OCI-LY7 (cell line): ENCODE measurements at regions not wholly inside any gene's neighbourhood (a gene's known extent, or its start where the extent isn't known, plus 50 kb on each side); places are given as distances from the start of the nearest gene placed in this dataset.

Experiments used
- BruUV-seq: library from RNA; stranded (reverse); fragments of 400-500 nt; replicated peaks from 2 replicates; lab custom pipeline; 2021; lab: Mats Ljungman, UMichigan
- CTCF ChIA-PET: fragments of 300-600 bp; sonication (Branson Sonifier 250); formaldehyde crosslinking; loops from one replicate; lab custom pipeline; 2022; ENCODE audit warnings: antibody characterized with exemption; ENCODE audit not compliant: unreplicated experiment; lab: Charles Lee
- POLR2A ChIA-PET: fragments of 300-600 bp; sonication (Branson Sonifier 250); formaldehyde crosslinking; loops from one replicate; lab custom pipeline; 2022; ENCODE audit warnings: antibody characterized with exemption; lab: Charles Lee
- DNase-seq: peaks from one replicate; pipeline ENCODE4 v3.0.0-alpha.2; 2015; ENCODE audit warnings: low spot score
- H2AFZ ChIP-seq: fragments of 200-600 bp; sonication (generic), shearing (Covaris generic); 2 replicates; pipeline ENCODE4 v1.6.1; 2014; ENCODE audit warnings: mild to moderate bottlenecking, antibody characterized with exemption, low read length, moderate library complexity
- H3K27ac ChIP-seq: fragments of 200-600 bp; sonication (generic); 2 replicates; pipeline ENCODE4 v1.5.1; 2014; ENCODE audit warnings: mixed run types, low read depth, mild to moderate bottlenecking, moderate library complexity, low read length, inconsistent platforms; ENCODE audit not compliant: poor library complexity, severe bottlenecking
- H3K36me3 ChIP-seq: fragments of 200-600 bp; sonication (generic); 2 replicates; pipeline ENCODE4 v1.6.1; 2014; ENCODE audit warnings: mild to moderate bottlenecking, antibody characterized with exemption, low read length, moderate library complexity, mixed read lengths; ENCODE audit not compliant: insufficient read depth
- H3K4me1 ChIP-seq: fragments of 200-600 bp; sonication (generic); 2 replicates; pipeline ENCODE4 v1.5.1; 2014; ENCODE audit warnings: mild to moderate bottlenecking, low read length; ENCODE audit not compliant: insufficient read depth, poor library complexity, severe bottlenecking
- H3K4me2 ChIP-seq: fragments of 200-600 bp; sonication (generic); 2 replicates; pipeline ENCODE4 v1.6.1; 2014; ENCODE audit warnings: mild to moderate bottlenecking, low read length
- H3K4me3 ChIP-seq: fragments of 200-600 bp; sonication (generic); 2 replicates; pipeline ENCODE4 v1.5.1; 2014; ENCODE audit warnings: mild to moderate bottlenecking, low read depth, low read length; ENCODE audit not compliant: poor library complexity, severe bottlenecking
- H3K79me2 ChIP-seq: fragments of 200-600 bp; sonication (generic); 2 replicates; pipeline ENCODE4 v1.6.1; 2016; ENCODE audit warnings: low read depth, mild to moderate bottlenecking, low read length, moderate library complexity, mixed read lengths; ENCODE audit not compliant: insufficient read depth
- H3K9me2 ChIP-seq: fragments of 200-600 bp; sonication (generic); 2 replicates; pipeline ENCODE4 v1.6.1; 2016; ENCODE audit warnings: mild to moderate bottlenecking, low read length, mixed read lengths; ENCODE audit not compliant: insufficient read depth
- H3K9me3 ChIP-seq: fragments of 200-600 bp; sonication (generic); 2 replicates; pipeline ENCODE4 v1.6.1; 2014; ENCODE audit warnings: mild to moderate bottlenecking, mixed run types, low read length, mixed read lengths
- H4K20me1 ChIP-seq: fragments of 200-600 bp; sonication (generic); 2 replicates; pipeline ENCODE4 v1.6.1; 2014; ENCODE audit warnings: mild to moderate bottlenecking, antibody characterized with exemption, low read length, moderate library complexity, mixed read lengths; ENCODE audit not compliant: insufficient read depth
- EZH2phosphoT487 ChIP-seq: fragments of 200-600 bp; sonication (generic); IDR thresholded peaks from 2 replicates; pipeline ENCODE4 v1.6.1; 2018; ENCODE audit warnings: low read depth, borderline replicate concordance, mild to moderate bottlenecking, mixed run types, antibody characterized with exemption, low read length, moderate library complexity, mixed read lengths
- intact Hi-C: fragments of 100-400 bp; cut with micrococcal nuclease; formaldehyde crosslinking; loops from one replicate; pipeline ENCODE4 v1.10.0; 2022; ENCODE audit not compliant: unreplicated experiment
- TF ChIP-seq, protein P1 (sequence below): fragments of 200-600 bp; sonication (generic); conservative IDR thresholded peaks from 2 replicates; pipeline ENCODE4 v1.5.1; 2014; ENCODE audit warnings: mild to moderate bottlenecking, antibody characterized with exemption, low read length, moderate library complexity, mixed read lengths

DNA sequence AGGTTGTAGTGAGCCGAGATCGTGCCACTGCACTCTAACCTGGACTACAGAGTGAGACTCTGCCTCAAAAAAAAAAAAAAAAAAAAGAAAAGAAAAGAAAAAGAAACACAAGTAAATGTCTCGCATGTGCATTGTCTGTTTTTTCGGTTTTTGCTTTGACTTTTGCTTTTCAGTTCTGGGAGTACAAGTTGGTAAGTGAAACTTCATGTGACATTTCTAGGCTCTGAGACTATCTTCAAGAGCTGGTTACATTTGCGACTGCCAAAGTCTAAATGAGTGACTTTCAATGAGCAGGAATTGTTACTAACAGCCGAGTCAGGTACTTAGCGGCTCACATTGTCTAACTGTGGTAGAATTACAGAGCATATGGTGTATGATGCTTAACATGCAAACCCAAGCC, 107.0 kb upstream of the CELF2 start:
- no peak for DNase-seq
- H3K79me2 ChIP-seq = no peaks in the 10 kb centered on the region
- BruUV-seq = no TSS peak
- TF ChIP-seq EZH2phosphoT487 = no peak
- TF ChIP-seq, protein P1, sequence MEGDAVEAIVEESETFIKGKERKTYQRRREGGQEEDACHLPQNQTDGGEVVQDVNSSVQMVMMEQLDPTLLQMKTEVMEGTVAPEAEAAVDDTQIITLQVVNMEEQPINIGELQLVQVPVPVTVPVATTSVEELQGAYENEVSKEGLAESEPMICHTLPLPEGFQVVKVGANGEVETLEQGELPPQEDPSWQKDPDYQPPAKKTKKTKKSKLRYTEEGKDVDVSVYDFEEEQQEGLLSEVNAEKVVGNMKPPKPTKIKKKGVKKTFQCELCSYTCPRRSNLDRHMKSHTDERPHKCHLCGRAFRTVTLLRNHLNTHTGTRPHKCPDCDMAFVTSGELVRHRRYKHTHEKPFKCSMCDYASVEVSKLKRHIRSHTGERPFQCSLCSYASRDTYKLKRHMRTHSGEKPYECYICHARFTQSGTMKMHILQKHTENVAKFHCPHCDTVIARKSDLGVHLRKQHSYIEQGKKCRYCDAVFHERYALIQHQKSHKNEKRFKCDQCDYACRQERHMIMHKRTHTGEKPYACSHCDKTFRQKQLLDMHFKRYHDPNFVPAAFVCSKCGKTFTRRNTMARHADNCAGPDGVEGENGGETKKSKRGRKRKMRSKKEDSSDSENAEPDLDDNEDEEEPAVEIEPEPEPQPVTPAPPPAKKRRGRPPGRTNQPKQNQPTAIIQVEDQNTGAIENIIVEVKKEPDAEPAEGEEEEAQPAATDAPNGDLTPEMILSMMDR = no peak
- H3K27ac ChIP-seq = no peak overlapping the region
- intact Hi-C loops = no loop called here
- no peak overlapping the region for H3K4me3 ChIP-seq
- no peaks in the 10 kb centered on the region for H4K20me1 ChIP-seq
- no peak overlapping the region for H3K4me2 ChIP-seq
- H3K9me3 ChIP-seq = no peaks in the 10 kb centered on the region
- no peak overlapping the region for H2AFZ ChIP-seq
- no peaks in the 10 kb centered on the region for H3K4me1 ChIP-seq
- POLR2A ChIA-PET = interaction anchor here (0.7 kb wide), 2 partner anchors 24 to 174 kb away, joined by 4 to 5 read pairs; no protein-coding TSS in a partner anchor
- CTCF ChIA-PET = no interaction called here
- no peaks in the 10 kb centered on the region for H3K36me3 ChIP-seq
- H3K9me2 ChIP-seq = no peaks in the 10 kb centered on the region

DNA sequence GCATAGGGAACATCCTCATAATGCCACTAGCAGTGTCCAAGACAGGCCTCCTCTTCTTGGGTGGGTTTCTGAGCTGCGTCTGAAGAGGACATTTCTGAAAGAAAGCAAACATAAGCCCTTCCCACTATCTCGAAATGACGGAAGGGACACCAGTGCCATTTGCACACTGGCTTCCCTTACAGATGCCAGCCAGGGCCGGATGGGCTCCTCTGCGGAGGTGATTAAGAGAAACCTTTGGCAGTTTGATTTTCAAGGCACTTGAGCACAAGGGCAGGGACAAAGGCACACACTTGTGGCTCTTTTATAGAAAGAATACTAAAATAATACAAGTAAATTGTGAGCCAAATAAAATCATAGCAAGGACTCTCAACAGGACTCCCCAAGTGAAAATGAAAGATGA, 106.6 kb upstream of the CELF2 start:
- Histone ChIP-seq H3K9me3 (no peaks in the 10 kb centered on the region), H3K27ac (no peak overlapping the region), H3K4me2 (no peak overlapping the region), H3K4me1 (no peaks in the 10 kb centered on the region), H3K4me3 (no peak overlapping the region), H3K9me2 (no peaks in the 10 kb centered on the region), H2AFZ (no peak overlapping the region), H3K79me2 (no peaks in the 10 kb centered on the region), H4K20me1 (no peaks in the 10 kb centered on the region), H3K36me3 (no peaks in the 10 kb centered on the region)
- no TSS peak for BruUV-seq
- no peak for DNase-seq
- intact Hi-C loops = no loop called here
- TF ChIP-seq, protein P1 = no peak
- no peak for TF ChIP-seq EZH2phosphoT487
- ChIA-PET POLR2A (interaction anchor here (0.7 kb wide), 2 partner anchors 24 to 175 kb away, joined by 4 to 5 read pairs; no protein-coding TSS in a partner anchor), CTCF (no interaction called here)

DNA sequence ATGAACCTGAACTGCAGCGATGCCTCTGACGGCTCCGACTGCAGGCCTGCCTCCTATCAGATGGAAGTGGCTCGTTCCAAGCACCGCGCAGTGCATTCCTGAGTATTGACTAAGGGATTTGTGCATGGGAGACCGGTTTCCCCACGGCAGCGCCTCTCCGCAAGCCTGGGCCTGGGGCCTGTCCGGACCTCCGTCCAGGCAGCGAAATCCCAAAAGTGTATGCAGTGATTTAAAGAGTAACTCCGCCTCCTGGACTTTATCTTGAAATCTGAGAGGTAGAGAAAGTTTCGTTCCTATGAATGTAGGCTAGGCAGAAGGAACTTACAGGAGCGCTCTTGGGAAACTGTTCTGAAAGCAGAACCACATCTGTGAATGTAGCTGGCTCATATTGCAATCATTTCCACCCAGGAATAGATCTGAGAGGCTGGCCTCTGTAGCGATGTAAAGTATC, 106.2 kb upstream of the CELF2 start:
- no peaks in the 10 kb centered on the region for H3K9me2 ChIP-seq
- no peak overlapping the region for H3K4me3 ChIP-seq
- no peak for DNase-seq
- BruUV-seq = no TSS peak
- H4K20me1 ChIP-seq = no peaks in the 10 kb centered on the region
- no peaks in the 10 kb centered on the region for H3K36me3 ChIP-seq
- H3K4me2 ChIP-seq = no peak overlapping the region
- no peaks in the 10 kb centered on the region for H3K9me3 ChIP-seq
- intact Hi-C loops = no loop called here
- no peak overlapping the region for H3K27ac ChIP-seq
- ChIA-PET CTCF (no interaction called here), POLR2A (no interaction called here)
- H2AFZ ChIP-seq = no peak overlapping the region
- TF ChIP-seq, protein P1 = no peak
- no peak for TF ChIP-seq EZH2phosphoT487
- H3K4me1 ChIP-seq = no peaks in the 10 kb centered on the region
- H3K79me2 ChIP-seq = no peaks in the 10 kb centered on the region
